ENCODE measurements at regions not wholly inside any gene's neighbourhood (a gene's known extent, or its start where the extent isn't known, plus 50 kb on each side); places are given as distances from the start of the nearest gene placed in this dataset.

DNA sequence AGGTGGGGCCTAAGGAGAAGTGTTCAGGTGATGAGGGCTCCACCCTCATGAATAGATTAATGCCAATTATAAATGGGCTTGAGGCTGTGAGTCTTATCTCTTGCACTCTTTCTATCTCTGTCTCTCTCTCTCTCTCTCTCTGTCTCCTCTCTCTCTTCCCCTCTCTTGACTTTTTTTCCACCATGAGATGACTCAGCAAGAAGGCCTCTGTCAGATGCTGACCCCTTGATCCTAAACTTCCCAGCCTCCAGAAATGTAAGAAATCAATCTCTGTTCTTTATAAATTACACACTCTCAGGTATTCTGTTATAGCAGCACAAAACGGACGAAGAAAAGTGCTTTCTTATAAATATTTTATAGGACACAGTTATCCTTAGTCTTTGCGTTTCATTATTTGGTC is 184.9 kb upstream of the PCDH7 start:
- ATAC-seq (no peak), DNase-seq (no peak)
- Mint-ChIP-seq H3K36me3 (ENCODE audit: low read depth) (no peaks in the 10 kb centered on the region), H3K4me1 (ENCODE audit: low read depth) (no peaks in the 10 kb centered on the region), H3K27me3 (no peaks in the 10 kb centered on the region), H3K9me3 (peaks cover 6% of the 10 kb centered on the region), H3K27ac (no peak overlapping the region), H3K4me3 (no peak overlapping the region)
- ChIA-PET POLR2A (no interaction called here), CTCF (no interaction called here)
- TF ChIP-seq, protein P1, sequence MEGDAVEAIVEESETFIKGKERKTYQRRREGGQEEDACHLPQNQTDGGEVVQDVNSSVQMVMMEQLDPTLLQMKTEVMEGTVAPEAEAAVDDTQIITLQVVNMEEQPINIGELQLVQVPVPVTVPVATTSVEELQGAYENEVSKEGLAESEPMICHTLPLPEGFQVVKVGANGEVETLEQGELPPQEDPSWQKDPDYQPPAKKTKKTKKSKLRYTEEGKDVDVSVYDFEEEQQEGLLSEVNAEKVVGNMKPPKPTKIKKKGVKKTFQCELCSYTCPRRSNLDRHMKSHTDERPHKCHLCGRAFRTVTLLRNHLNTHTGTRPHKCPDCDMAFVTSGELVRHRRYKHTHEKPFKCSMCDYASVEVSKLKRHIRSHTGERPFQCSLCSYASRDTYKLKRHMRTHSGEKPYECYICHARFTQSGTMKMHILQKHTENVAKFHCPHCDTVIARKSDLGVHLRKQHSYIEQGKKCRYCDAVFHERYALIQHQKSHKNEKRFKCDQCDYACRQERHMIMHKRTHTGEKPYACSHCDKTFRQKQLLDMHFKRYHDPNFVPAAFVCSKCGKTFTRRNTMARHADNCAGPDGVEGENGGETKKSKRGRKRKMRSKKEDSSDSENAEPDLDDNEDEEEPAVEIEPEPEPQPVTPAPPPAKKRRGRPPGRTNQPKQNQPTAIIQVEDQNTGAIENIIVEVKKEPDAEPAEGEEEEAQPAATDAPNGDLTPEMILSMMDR (IDR thresholded peaks at IDR 0.05): no peak
- intact Hi-C loops (cut with micrococcal nuclease): no loop called here

DNA sequence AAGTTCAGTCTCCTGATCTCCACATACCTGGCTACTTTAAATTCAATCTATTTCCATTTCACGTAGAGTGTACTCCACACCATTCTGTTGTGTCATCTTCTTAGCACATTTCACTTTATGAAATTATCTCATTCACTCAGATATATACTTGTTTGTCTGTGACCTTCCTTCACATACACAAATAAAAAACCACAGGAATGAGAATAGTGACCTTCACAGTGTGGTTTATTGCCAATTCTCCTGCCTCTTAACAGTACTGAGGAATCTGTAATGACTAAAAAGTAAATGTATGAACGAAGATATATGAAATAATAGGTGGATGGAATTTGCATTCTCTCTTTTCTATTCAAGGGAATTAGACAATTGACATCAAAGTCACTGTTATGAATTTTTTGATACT is 183.9 kb upstream of the PCDH7 start:
- Mint-ChIP-seq H3K4me1 (ENCODE audit: low read depth) (no peaks in the 10 kb centered on the region), H3K4me3 (no peak overlapping the region), H3K9me3 (peaks cover 7% of the 10 kb centered on the region), H3K36me3 (ENCODE audit: low read depth) (no peaks in the 10 kb centered on the region), H3K27me3 (no peaks in the 10 kb centered on the region), H3K27ac (no peak overlapping the region)
- ATAC-seq (no peak), DNase-seq (no peak)
- intact Hi-C loops (cut with micrococcal nuclease): no loop called here
- TF ChIP-seq, protein P1 (IDR thresholded peaks at IDR 0.05): no peak
- ChIA-PET POLR2A (no interaction called here), CTCF (no interaction called here)

DNA sequence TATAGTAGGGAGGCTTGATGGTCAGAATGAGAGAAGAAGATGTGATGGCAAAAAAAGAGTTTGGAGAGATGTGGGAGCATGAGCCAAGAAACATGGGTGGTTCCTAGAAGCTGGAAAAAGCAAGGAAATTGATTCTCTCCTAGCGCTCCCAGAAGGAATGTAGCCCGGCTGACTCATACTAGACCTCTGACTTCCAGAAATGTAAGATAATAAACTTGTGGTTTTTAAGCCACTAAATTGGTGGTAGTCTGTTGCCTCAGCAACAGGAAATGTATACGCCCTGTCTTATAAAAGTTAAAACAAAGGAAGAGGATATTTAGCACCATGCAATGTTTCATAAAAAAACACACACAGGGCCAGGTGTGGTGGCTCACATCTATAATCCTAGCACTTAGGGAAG is 182.7 kb upstream of the PCDH7 start:
- ChIA-PET POLR2A (no interaction called here), CTCF (no interaction called here)
- Mint-ChIP-seq H3K27ac (no peak overlapping the region), H3K36me3 (ENCODE audit: low read depth) (no peaks in the 10 kb centered on the region), H3K4me3 (no peak overlapping the region), H3K9me3 (peaks cover 7% of the 10 kb centered on the region), H3K4me1 (ENCODE audit: low read depth) (no peaks in the 10 kb centered on the region), H3K27me3 (no peaks in the 10 kb centered on the region)
- intact Hi-C loops (cut with micrococcal nuclease): no loop called here
- TF ChIP-seq, protein P1 (IDR thresholded peaks at IDR 0.05): no peak
- ATAC-seq: no peak
- no peak for DNase-seq

DNA sequence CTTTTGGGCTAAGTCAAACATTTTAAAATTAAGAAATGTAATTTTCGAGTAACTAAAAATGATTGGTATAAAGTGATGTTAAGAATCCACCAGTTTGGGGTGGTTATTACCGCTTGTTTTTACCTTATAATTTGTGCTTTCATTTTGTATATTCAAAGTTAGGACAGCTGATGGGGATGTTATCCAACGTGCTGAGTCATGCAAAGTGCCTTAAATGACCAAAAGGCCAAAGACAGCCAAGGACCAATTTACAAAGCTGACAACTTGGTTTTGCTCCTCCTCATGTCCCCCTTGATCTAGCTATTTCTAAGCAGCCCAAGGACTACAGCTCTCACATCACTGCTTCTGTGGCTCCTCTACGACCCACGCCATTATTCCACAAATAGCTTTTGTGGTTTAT is 181.4 kb upstream of the PCDH7 start:
- TF ChIP-seq, protein P1 (IDR thresholded peaks at IDR 0.05): no peak

DNA sequence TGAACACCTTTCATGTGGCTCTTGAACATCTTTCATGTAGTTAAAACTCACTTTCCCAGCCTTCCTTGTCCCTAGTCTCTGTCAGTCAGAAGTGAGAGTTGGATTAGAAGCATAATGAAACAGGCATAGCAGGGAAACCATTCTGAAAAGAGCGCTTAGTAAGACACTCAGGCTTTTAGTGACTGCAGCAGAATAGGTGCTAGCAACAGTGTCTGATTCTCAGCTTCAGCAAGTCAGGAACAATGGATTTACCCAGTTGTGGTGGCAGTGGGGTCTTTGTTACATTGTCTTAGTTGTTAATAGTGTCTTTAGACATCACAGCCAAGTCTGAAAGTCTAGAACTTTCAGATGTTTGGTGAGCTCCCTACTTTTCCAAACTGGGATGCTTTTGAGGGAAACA is 177.1 kb upstream of the PCDH7 start:
- Mint-ChIP-seq H3K4me3 (no peak overlapping the region), H3K27me3 (no peaks in the 10 kb centered on the region), H3K4me1 (ENCODE audit: low read depth) (no peaks in the 10 kb centered on the region), H3K27ac (no peak overlapping the region), H3K36me3 (ENCODE audit: low read depth) (no peaks in the 10 kb centered on the region), H3K9me3 (peaks cover 7% of the 10 kb centered on the region)
- ATAC-seq: no peak
- no peak for DNase-seq
- TF ChIP-seq, protein P1 (IDR thresholded peaks at IDR 0.05): no peak
- POLR2A ChIA-PET: no interaction called here
- CTCF ChIA-PET: no interaction called here
- intact Hi-C loops (cut with micrococcal nuclease): no loop called here

More for the DNA sequence above, 181.4 kb upstream of the PCDH7 start:
- Mint-ChIP-seq H3K36me3 (ENCODE audit: low read depth) (no peaks in the 10 kb centered on the region), H3K4me1 (ENCODE audit: low read depth) (no peaks in the 10 kb centered on the region), H3K27me3 (no peaks in the 10 kb centered on the region), H3K9me3 (peaks cover 6% of the 10 kb centered on the region), H3K4me3 (no peak overlapping the region), H3K27ac (no peak overlapping the region)
- intact Hi-C loops (cut with micrococcal nuclease): no loop called here
- ATAC-seq (no peak), DNase-seq (no peak)
- POLR2A ChIA-PET: no interaction called here
- CTCF ChIA-PET: no interaction called here

Data from activated CD8-positive, alpha-beta T cell treated with anti-CD3 and anti-CD28 coated beads for 36 hours (primary cell).